ENCODE measurements at regions not wholly inside any gene's neighbourhood (a gene's known extent, or its start where the extent isn't known, plus 50 kb on each side); places are given as distances from the start of the nearest gene placed in this dataset.
"Not testable (repeated sequence)": the region's sequence is repeated elsewhere in the genome, so short reads cannot be mapped to it uniquely, and the experiment has no call there.

DNA sequence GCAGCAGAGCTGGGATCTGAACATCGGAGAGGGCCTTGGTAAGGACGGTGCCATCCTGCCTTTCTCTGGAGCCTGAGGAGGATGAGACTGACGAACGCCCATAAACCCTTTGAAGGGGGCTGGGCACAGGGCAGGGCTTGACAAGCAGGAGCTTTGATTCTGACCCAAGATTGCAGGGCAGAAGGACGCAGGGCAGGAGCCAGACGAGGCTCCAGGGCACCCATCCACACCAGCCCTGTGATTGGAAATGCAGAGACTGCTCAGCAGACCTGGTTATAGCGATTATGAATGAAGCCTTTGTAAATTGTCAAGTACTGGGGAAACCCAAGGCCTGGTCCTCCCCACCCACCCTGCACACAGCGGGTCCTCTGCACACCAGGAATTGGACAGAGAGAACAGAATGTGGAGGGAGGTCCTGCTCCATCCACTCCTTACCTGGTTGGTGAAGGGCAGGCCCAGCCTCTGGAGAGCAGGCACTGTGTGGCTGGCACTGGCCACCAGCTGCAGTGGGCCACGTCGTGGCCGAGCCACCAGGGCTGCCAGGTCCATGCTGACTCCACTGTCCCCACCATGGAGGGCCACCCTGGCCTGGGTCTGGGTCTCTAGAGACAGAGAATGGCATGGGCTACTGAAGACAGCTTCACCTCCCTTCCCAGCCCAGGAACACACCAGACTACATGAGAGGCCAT, 68.8 kb downstream of the RMI2 start:
- Mint-ChIP-seq H3K36me3 (ENCODE audit: low read depth) (no peaks in the 10 kb centered on the region), H3K4me1 (peaks cover 6% of the 10 kb centered on the region), H3K27ac (no peak overlapping the region), H3K4me3 (no peak overlapping the region), H3K27me3 (ENCODE audit: low read depth) (no peaks in the 10 kb centered on the region), H3K9me3 (peaks cover 2% of the 10 kb centered on the region)
- TF ChIP-seq, protein P1, sequence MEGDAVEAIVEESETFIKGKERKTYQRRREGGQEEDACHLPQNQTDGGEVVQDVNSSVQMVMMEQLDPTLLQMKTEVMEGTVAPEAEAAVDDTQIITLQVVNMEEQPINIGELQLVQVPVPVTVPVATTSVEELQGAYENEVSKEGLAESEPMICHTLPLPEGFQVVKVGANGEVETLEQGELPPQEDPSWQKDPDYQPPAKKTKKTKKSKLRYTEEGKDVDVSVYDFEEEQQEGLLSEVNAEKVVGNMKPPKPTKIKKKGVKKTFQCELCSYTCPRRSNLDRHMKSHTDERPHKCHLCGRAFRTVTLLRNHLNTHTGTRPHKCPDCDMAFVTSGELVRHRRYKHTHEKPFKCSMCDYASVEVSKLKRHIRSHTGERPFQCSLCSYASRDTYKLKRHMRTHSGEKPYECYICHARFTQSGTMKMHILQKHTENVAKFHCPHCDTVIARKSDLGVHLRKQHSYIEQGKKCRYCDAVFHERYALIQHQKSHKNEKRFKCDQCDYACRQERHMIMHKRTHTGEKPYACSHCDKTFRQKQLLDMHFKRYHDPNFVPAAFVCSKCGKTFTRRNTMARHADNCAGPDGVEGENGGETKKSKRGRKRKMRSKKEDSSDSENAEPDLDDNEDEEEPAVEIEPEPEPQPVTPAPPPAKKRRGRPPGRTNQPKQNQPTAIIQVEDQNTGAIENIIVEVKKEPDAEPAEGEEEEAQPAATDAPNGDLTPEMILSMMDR (IDR thresholded peaks at IDR 0.05; ENCODE audit: unreplicated experiment in 3 of 3) = no peak

DNA sequence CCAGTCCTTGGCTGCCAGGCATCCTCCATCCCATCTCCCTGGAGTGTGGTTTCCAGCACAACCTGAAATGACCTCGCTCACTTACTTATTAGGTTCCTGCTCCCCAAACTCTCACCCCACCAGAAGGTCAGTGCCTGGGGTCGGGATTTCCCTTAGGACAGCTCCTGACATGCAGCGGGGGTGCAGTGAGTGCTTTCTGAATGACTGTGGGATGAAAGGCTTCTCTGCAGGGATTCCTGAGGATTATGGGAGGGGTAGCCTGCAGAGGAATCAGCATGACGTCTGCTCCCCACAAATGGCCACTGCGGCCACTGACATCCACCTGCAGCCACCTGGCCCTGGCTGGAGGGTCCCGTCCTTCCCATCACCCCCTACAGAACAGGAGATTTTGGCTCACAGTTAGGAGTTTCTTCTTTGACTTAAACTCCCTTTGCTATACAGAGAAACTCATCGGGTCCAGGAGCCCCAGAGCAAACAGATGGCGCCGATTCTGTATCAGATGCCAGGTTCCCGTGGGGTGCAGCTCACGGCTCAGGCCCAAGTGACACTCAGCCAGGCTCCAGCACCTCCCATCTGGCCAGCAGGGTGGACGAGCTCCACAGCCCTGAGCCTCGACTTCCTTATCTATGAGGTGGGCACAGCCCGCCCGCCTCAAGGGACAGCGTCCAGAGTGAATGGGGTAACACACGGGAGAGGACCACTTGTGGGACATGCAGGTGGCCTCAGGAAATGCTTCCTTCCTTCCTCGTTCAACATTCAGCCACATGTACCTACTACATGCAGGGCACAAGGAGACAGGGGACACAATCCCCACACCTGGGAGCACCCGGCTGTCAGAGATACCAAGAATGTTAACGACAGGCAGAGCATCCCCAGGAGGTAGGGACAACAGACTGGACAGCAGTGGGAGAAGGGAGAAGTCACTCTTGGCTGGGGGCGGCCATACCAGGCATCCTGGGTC, 69.8 kb downstream of the RMI2 start:
- H3K4me3 Mint-ChIP-seq = no peak overlapping the region
- no peaks in the 10 kb centered on the region for H3K4me1 Mint-ChIP-seq

DNA sequence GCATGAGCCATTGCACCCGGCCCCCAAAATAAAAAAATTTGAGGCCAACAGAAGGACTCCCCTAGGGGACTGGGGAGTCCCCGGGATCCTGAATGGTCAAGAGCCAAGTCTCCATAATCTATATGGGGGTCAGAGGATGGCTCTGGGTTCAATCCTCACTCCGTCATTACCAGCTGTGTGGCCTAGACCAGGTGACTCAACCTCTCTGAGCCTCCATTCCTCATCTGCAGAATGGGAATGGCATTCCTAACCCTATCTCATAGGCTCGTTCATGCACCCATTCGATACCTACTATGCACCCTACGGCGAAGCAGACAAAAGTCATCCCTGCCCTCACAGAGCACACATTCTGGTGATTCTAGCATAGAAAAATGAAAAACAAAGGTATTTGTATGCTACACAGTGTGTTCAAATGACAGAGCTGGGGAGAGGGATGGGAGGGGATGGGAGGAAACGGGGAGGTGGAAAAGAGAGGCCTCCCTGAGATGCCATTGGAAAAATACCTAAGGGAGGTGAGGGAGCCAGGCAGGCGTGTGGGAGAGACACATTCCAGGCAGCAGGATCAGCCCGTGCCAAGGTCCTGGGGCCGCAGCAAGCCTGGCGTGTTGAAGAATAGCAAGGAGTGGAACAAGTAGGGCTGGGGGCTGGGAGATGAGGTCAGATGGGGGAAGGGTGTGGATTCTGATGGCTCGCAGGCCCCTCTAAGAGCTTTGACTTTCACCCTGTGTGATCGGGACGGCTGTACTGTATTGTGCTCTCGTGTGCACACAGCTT, 71.2 kb downstream of the RMI2 start:
- Mint-ChIP-seq H3K4me3 (no peak overlapping the region), H3K27me3 (ENCODE audit: low read depth) (no peaks in the 10 kb centered on the region), H3K9me3 (peaks cover 2% of the 10 kb centered on the region), H3K27ac (no peak overlapping the region), H3K4me1 (no peaks in the 10 kb centered on the region), H3K36me3 (ENCODE audit: low read depth) (no peaks in the 10 kb centered on the region)
- TF ChIP-seq, protein P1 (IDR thresholded peaks at IDR 0.05; ENCODE audit: unreplicated experiment in 3 of 3) = no peak

More for the DNA sequence above, 69.8 kb downstream of the RMI2 start:
- Mint-ChIP-seq H3K27me3 (ENCODE audit: low read depth) (no peaks in the 10 kb centered on the region), H3K27ac (no peak overlapping the region), H3K36me3 (ENCODE audit: low read depth) (no peaks in the 10 kb centered on the region), H3K9me3 (peaks cover 2% of the 10 kb centered on the region)
- TF ChIP-seq, protein P1 (IDR thresholded peaks at IDR 0.05; ENCODE audit: unreplicated experiment in 3 of 3) = no peak

DNA sequence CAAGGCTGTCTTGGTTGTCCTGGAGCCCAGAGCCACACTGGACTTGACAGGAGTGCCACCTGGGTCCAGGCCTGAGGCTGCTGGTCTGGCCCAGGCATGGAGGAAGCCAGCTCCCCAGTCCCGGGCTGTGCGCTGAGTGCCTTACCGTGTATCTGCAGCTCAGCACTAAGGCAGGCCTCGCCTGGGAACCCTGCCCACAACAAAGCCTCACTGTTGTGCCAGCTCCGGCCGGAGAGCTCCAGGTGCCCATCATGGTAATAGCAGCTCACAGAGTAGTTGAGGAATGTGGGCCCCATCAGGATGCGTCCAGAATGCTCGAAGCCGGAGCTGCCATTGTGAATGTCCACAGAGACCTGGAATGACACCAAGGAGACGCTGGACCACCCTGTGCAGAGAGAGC, 72.2 kb downstream of the RMI2 start:
- Mint-ChIP-seq H3K27me3 (ENCODE audit: low read depth) (no peaks in the 10 kb centered on the region), H3K9me3 (peaks cover 2% of the 10 kb centered on the region), H3K4me1 (no peaks in the 10 kb centered on the region), H3K36me3 (ENCODE audit: low read depth) (no peaks in the 10 kb centered on the region), H3K4me3 (no peak overlapping the region), H3K27ac (no peak overlapping the region)
- TF ChIP-seq, protein P1 (IDR thresholded peaks at IDR 0.05; ENCODE audit: unreplicated experiment in 3 of 3) = no peak

DNA sequence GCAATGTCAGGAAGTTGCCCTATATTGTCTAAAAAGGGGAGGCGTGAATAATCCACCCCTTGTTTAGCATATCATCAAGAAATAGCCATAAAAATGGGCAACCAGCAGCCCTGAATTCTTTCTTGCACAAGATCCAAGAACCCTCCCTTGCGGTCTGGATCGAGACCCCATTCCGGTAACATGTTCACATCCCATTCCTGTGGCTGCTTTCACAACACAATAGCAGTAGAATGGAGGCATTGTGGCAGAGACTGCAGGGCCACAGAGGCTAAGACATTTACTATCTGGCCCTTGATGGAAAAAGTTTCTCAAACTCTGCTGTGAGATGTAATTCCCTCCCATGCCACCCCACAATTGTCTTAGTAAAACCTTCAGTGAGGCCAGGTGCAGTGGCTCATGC, 73.2 kb downstream of the RMI2 start:
- H3K4me1 Mint-ChIP-seq = no peaks in the 10 kb centered on the region

DNA sequence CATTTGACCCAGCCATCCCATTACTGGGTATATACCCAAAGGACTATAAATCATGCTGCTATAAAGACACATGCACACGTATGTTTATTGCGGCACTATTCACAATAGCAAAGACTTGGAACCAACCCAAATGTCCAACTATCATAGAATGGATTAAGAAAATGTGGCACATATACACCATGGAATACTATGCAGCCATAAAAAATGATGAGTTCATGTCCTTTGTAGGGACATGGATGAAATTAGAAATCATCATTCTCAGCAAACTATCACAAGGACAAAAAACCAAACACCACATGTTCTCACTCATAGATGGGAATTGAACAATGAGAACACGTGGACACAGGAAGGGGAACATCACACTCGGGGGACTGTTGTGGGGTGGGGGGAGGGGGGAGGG, 74.8 kb downstream of the RMI2 start:
- not testable (repeated sequence) for H3K4me3 Mint-ChIP-seq; H3K4me1 Mint-ChIP-seq; H3K36me3 Mint-ChIP-seq (ENCODE audit: low read depth); H3K9me3 Mint-ChIP-seq; H3K27me3 Mint-ChIP-seq (ENCODE audit: low read depth); H3K27ac Mint-ChIP-seq

More for the DNA sequence above, 73.2 kb downstream of the RMI2 start:
- TF ChIP-seq, protein P1 (IDR thresholded peaks at IDR 0.05; ENCODE audit: unreplicated experiment in 3 of 3) = no peak
- no peaks in the 10 kb centered on the region for H3K27me3 Mint-ChIP-seq (ENCODE audit: low read depth)
- no peak overlapping the region for H3K27ac Mint-ChIP-seq
- H3K9me3 Mint-ChIP-seq = peaks cover 2% of the 10 kb centered on the region
- H3K4me3 Mint-ChIP-seq = no peak overlapping the region
- H3K36me3 Mint-ChIP-seq (ENCODE audit: low read depth) = no peaks in the 10 kb centered on the region

Measured in nephron (organoid).